ENCODE measurements at regions not wholly inside any gene's neighbourhood (a gene's known extent, or its start where the extent isn't known, plus 50 kb on each side); places are given as distances from the start of the nearest gene placed in this dataset.

GRCh38 chr17:14604591-14605266 lies 303.8 kb downstream of the HS3ST3B1 start (continued):
- TF ChIP-seq ZBTB40 (IDR thresholded peaks at IDR 0.05) (peak; percentile 70; the same call in 1 of the 2 replicates), ZBTB40 (CRISPR knock-in tag; IDR thresholded peaks at IDR 0.05) (no peak), SPI1 (IDR thresholded peaks at IDR 0.05; ENCODE audit: borderline replicate concordance, low read depth, low read length) (peak; percentile 82), YY1 (IDR thresholded peaks at IDR 0.05; ENCODE audit: borderline replicate concordance in 1 of 3, control insufficient read depth in 1 of 3, extremely low read depth in 1 of 3, insufficient read depth in 3 of 3, insufficient read length in 1 of 3, insufficient replicate concordance in 2 of 3, low read depth in 1 of 3, low read length in 2 of 3) (no peak)
